H7 (cell line): ENCODE measurements at regions not wholly inside any gene's neighbourhood (a gene's known extent, or its start where the extent isn't known, plus 50 kb on each side); places are given as distances from the start of the nearest gene placed in this dataset.

Experiments used
- DNase-seq: peaks from one replicate; pipeline ENCODE4 v3.0.0; 2012
- H3K27me3 ChIP-seq: 2 replicates; pipeline ENCODE4 v1.6.0; 2011; ENCODE audit warnings: mild to moderate bottlenecking, low read length; ENCODE audit not compliant: control insufficient read depth, insufficient read depth
- H3K36me3 ChIP-seq: replicated peaks from 2 replicates; pipeline ENCODE4 v1.5.1; 2011; ENCODE audit warnings: low read length; ENCODE audit not compliant: control insufficient read depth, insufficient read depth
- H3K4me3 ChIP-seq: 2 replicates; pipeline ENCODE4 v1.5.1; 2011; ENCODE audit warnings: low read depth, mild to moderate bottlenecking, control low read depth, low read length, moderate library complexity; ENCODE audit not compliant: insufficient read depth

DNA sequence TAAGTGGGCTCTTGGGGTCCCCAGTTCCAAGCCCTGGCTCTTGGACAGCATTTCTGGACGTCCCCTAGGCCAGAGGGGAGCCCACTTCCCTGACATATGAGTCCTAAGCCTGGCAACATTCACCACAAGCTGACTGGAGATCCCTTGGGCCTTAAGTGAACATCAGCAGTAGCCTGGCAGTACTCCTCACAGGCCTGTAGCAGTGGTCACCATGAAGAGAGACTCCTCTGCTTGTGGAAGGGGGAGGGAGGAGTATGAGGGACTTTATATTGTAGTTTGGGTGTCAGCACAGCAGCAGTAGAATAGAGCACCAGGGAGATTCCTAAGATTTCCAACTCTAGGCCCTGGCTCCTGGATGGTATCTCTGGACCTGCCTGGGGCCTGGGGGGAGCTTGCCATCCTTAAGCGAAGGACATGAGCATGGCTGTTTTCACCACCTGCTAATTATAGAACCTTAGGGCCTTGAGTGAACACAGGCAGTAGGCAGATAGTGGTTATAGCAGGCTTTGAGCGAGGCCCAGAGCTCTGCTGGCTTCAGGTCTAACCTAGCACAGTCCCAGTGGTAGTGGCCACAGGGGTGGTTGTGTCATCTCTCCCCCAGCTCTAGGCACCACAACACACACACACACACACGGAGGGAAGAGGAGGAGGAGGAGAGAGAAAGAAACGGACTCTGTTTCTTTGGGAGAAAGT lies 71.4 kb upstream of the APOBEC4 start:
- Histone ChIP-seq H3K36me3 (no peaks in the 10 kb centered on the region), H3K4me3 (no peak overlapping the region), H3K27me3 (no peaks in the 10 kb centered on the region)
- DNase-seq, result no peak

- H3K36me3 ChIP-seq, result no peaks in the 10 kb centered on the region
- H3K27me3 ChIP-seq, result no peaks in the 10 kb centered on the region
- DNase-seq, result no peak
- H3K4me3 ChIP-seq, result no peak overlapping the region
Measured at GRCh38 chr1:183723571-183723970, 70.5 kb upstream of the APOBEC4 start.

GRCh38 chr1:183721041-183721440 lies 67.9 kb upstream of the APOBEC4 start:
- no peaks in the 10 kb centered on the region for H3K36me3 ChIP-seq
- H3K27me3 ChIP-seq, result no peaks in the 10 kb centered on the region
- no peak for DNase-seq
- H3K4me3 ChIP-seq, result no peak overlapping the region

GRCh38 chr1:183720028-183720427 lies 66.9 kb upstream of the APOBEC4 start:
- no peak overlapping the region for H3K4me3 ChIP-seq
- no peaks in the 10 kb centered on the region for H3K36me3 ChIP-seq
- no peaks in the 10 kb centered on the region for H3K27me3 ChIP-seq
- DNase-seq, result no peak

- peak; percentile 6 for DNase-seq
- no peaks in the 10 kb centered on the region for H3K36me3 ChIP-seq
- H3K27me3 ChIP-seq, result no peaks in the 10 kb centered on the region
- H3K4me3 ChIP-seq, result no peak overlapping the region
Measured at GRCh38 chr1:183719289-183719688, 66.2 kb upstream of the APOBEC4 start.

DNA sequence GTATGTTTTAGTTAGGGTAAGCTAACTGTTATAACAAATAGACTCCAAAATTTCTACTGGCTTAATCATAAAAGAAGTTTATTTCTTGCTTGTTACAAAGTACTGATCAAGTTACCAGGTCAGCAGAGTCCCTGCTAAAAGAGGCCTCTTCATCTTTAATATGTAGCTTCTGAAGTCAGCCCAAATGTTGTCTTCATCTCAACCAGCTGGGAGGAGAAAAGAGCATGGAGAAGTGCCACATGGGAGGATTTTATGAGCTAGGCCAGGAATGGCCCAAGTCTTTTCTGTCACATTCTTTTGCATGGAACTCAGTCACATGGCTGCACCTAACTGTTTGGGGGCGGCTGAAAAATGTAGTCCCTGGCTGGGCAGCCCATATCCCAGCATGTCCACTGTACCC lies 63.2 kb upstream of the APOBEC4 start:
- no peak overlapping the region for H3K4me3 ChIP-seq
- no peaks in the 10 kb centered on the region for H3K36me3 ChIP-seq

GRCh38 chr1:183711741-183712361 lies 58.7 kb upstream of the APOBEC4 start:
- Histone ChIP-seq H3K36me3 (no peaks in the 10 kb centered on the region), H3K27me3 (no peaks in the 10 kb centered on the region), H3K4me3 (no peak overlapping the region)
- no peak for DNase-seq

More for the DNA sequence above, 63.2 kb upstream of the APOBEC4 start:
- H3K27me3 ChIP-seq, result no peaks in the 10 kb centered on the region
- DNase-seq, result no peak

GRCh38 chr1:183711165-183711682 lies 58.1 kb upstream of the APOBEC4 start:
- DNase-seq, result no peak
- Histone ChIP-seq H3K36me3 (no peaks in the 10 kb centered on the region), H3K27me3 (no peaks in the 10 kb centered on the region), H3K4me3 (no peak overlapping the region)

GRCh38 chr1:183710734-183711133 lies 57.6 kb upstream of the APOBEC4 start:
- H3K4me3 ChIP-seq, result no peak overlapping the region
- no peaks in the 10 kb centered on the region for H3K36me3 ChIP-seq
- no peaks in the 10 kb centered on the region for H3K27me3 ChIP-seq
- no peak for DNase-seq

- Histone ChIP-seq H3K27me3 (no peaks in the 10 kb centered on the region), H3K4me3 (no peak overlapping the region), H3K36me3 (no peaks in the 10 kb centered on the region)
- no peak for DNase-seq
Measured at GRCh38 chr1:183710333-183710732, 57.2 kb upstream of the APOBEC4 start.

GRCh38 chr1:183704131-183704530 lies 51.0 kb upstream of the APOBEC4 start:
- Histone ChIP-seq H3K36me3 (no peaks in the 10 kb centered on the region), H3K27me3 (no peaks in the 10 kb centered on the region), H3K4me3 (no peak overlapping the region)
- DNase-seq, result no peak
